ENCODE measurements at regions not wholly inside any gene's neighbourhood (a gene's known extent, or its start where the extent isn't known, plus 50 kb on each side); places are given as distances from the start of the nearest gene placed in this dataset.

DNA sequence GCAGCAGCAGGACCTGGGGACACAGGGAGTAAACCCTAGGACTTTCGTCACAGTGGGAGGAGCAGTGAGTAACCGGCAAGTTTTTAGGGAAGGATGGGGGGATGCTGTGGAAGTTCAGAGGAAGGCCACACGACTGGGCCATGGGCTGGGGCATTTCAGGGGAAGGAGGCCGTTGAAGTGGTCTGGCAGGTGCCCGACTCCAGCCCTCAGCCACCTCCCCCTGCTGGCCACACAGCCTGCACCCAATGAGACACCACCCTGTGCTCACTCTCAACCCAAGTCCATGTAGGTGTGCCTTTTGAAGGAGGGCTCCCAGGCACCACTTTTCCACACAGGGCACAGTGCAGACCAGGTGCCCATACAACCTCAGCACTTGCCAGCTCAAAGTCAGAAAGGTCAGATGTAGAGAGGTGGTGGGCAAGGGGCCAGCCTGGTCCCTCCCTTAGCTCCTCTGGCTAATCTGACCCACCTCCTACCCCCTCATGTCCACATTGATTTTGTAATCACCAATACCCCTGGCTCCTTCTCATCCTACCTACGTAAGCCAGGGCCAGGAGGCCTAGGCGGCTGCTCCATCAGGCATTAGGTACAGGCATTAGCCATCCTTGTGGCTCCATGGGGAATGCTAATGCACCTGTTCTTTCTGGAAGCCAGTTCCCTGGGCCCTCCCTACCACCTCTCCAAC is 211.2 kb downstream of the SMAD2 start:
- TF ChIP-seq, protein P1, sequence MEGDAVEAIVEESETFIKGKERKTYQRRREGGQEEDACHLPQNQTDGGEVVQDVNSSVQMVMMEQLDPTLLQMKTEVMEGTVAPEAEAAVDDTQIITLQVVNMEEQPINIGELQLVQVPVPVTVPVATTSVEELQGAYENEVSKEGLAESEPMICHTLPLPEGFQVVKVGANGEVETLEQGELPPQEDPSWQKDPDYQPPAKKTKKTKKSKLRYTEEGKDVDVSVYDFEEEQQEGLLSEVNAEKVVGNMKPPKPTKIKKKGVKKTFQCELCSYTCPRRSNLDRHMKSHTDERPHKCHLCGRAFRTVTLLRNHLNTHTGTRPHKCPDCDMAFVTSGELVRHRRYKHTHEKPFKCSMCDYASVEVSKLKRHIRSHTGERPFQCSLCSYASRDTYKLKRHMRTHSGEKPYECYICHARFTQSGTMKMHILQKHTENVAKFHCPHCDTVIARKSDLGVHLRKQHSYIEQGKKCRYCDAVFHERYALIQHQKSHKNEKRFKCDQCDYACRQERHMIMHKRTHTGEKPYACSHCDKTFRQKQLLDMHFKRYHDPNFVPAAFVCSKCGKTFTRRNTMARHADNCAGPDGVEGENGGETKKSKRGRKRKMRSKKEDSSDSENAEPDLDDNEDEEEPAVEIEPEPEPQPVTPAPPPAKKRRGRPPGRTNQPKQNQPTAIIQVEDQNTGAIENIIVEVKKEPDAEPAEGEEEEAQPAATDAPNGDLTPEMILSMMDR (IDR thresholded peaks at IDR 0.05; ENCODE audit: insufficient read depth, low read length, poor library complexity, severe bottlenecking), result no peak
- TF ChIP-seq EZH2phosphoT487 (conservative IDR thresholded peaks at IDR 0.05; ENCODE audit: low read length), result no peak
